ENCODE measurements at regions not wholly inside any gene's neighbourhood (a gene's known extent, or its start where the extent isn't known, plus 50 kb on each side); places are given as distances from the start of the nearest gene placed in this dataset.

GRCh38 chr5:66425842-66426241 is 170.4 kb upstream of the MAST4 start:
- H3K36me3 ChIP-seq = no peaks in the 10 kb centered on the region
- H3K4me3 ChIP-seq = no peak overlapping the region
- no peaks in the 10 kb centered on the region for H3K27me3 ChIP-seq
- H3K27ac ChIP-seq = no peak overlapping the region
- intact Hi-C loops (cut with DNase I; ENCODE audit: low total_unique reads) = no loop called here
- H3K9me3 ChIP-seq = peaks cover 0 to 10% (median 2%) of the 10 kb centered on the region in 4 donors
- 64 to 75% (median 69%) methylated on average over 4 of the region's 4 CpGs for WGBS, 5 donors
- H3K4me1 ChIP-seq = no peaks in the 10 kb centered on the region
- TF ChIP-seq POLR2AphosphoS5 (IDR thresholded peaks at IDR 0.05) (no peak), POLR2A (IDR thresholded peaks at IDR 0.05) (no peak), CTCF (IDR thresholded peaks at IDR 0.05) (no peak), EP300 (IDR thresholded peaks at IDR 0.05) (no peak)
- no peak for DNase-seq

- H3K27ac ChIP-seq = no peak overlapping the region
Observed at GRCh38 chr5:66426259-66427138, 169.7 kb upstream of the MAST4 start.

GRCh38 chr5:66427139-66427442 is 169.1 kb upstream of the MAST4 start:
- TF ChIP-seq CTCF (IDR thresholded peaks at IDR 0.05) (no peak), POLR2AphosphoS5 (IDR thresholded peaks at IDR 0.05) (no peak), EP300 (IDR thresholded peaks at IDR 0.05) (no peak), POLR2A (IDR thresholded peaks at IDR 0.05) (no peak)
- intact Hi-C loops (cut with DNase I; ENCODE audit: low total_unique reads) = no loop called here
- no peak for DNase-seq
- H3K27me3 ChIP-seq = no peaks in the 10 kb centered on the region
- no peaks in the 10 kb centered on the region for H3K36me3 ChIP-seq
- no peak overlapping the region for H3K4me3 ChIP-seq
- no peaks in the 10 kb centered on the region for H3K4me1 ChIP-seq
- peaks cover 0 to 10% (median 2%) of the 10 kb centered on the region in 4 donors for H3K9me3 ChIP-seq
- WGBS, 5 donors = 58 to 77% (median 71%) methylated on average over 4 of the region's 4 CpGs
- no peak overlapping the region for H3K27ac ChIP-seq

More at GRCh38 chr5:66426259-66427138, 169.7 kb upstream of the MAST4 start:
- no peaks in the 10 kb centered on the region for H3K4me1 ChIP-seq
- DNase-seq = peak in 1 of 2 donors; percentile 14
- no peaks in the 10 kb centered on the region for H3K27me3 ChIP-seq
- H3K4me3 ChIP-seq = no peak overlapping the region
- H3K36me3 ChIP-seq = no peaks in the 10 kb centered on the region
- intact Hi-C loops (cut with DNase I; ENCODE audit: low total_unique reads) = no loop called here
- peaks cover 0 to 10% (median 2%) of the 10 kb centered on the region in 4 donors for H3K9me3 ChIP-seq
- no peak for TF ChIP-seq POLR2AphosphoS5 (IDR thresholded peaks at IDR 0.05)
- TF ChIP-seq CTCF (IDR thresholded peaks at IDR 0.05) = no peak
- no peak for TF ChIP-seq EP300 (IDR thresholded peaks at IDR 0.05)
- TF ChIP-seq POLR2A (IDR thresholded peaks at IDR 0.05) = no peak
- WGBS, 5 donors = 61 to 73% (median 68%) methylated on average over 16 of the region's 16 CpGs

GRCh38 chr5:66436721-66437120 is 159.5 kb upstream of the MAST4 start:
- Histone ChIP-seq H3K9me3 (no peaks in the 10 kb centered on the region), H3K27me3 (no peaks in the 10 kb centered on the region), H3K4me1 (no peaks in the 10 kb centered on the region), H3K27ac (no peak overlapping the region), H3K36me3 (no peaks in the 10 kb centered on the region), H3K4me3 (no peak overlapping the region)
- WGBS, 5 donors = 83 to 92% (median 87%) methylated on average over 3 of the region's 3 CpGs
- no peak for TF ChIP-seq EP300 (IDR thresholded peaks at IDR 0.05)
- no peak for TF ChIP-seq CTCF (IDR thresholded peaks at IDR 0.05)
- TF ChIP-seq POLR2A (IDR thresholded peaks at IDR 0.05) = no peak
- TF ChIP-seq POLR2AphosphoS5 (IDR thresholded peaks at IDR 0.05) = no peak
- intact Hi-C loops (cut with DNase I; ENCODE audit: low total_unique reads) = no loop called here
- peak in 1 of 2 donors; percentile 16 for DNase-seq

Data from stomach (tissue), 8 donors.